Adrenal gland (tissue), 9 donors: ENCODE measurements at regions not wholly inside any gene's neighbourhood (a gene's known extent, or its start where the extent isn't known, plus 50 kb on each side); places are given as distances from the start of the nearest gene placed in this dataset.

Experiments
- DNase-seq, 7 donors: peaks; one replicate each; pipeline ENCODE4 v3.0.0-alpha.2; 2019 to 2020
- H3K27ac ChIP-seq, 5 donors: fragments of 200-600 bp; sonication (generic) in 4 of 5; 1 replicate in 3 of 5; 2 replicates in 2 of 5; pipeline versions ENCODE4 v1.5.1 to v1.8.0; 2016 to 2020; ENCODE audit warnings: mild to moderate bottlenecking in 1 of 5
- H3K27me3 ChIP-seq: fragments of 200-600 bp; 2 replicates; pipeline ENCODE4 v1.8.0; 2021
- H3K36me3 ChIP-seq, 2 donors: fragments of 200-600 bp; replicated peaks in 1 of 2; 1 replicate in 1 of 2; 2 replicates in 1 of 2; pipeline versions ENCODE4 v1.5.1 to v1.8.0; 2018 to 2022
- H3K4me1 ChIP-seq, 2 donors: fragments of 200-600 bp; replicated peaks in 1 of 2; 1 replicate in 1 of 2; 2 replicates in 1 of 2; pipeline versions ENCODE4 v1.5.1 to v1.8.0; 2018 to 2021
- H3K4me3 ChIP-seq, 4 donors: fragments of 200-600 bp; sonication (generic) in 3 of 4; one replicate each; pipeline ENCODE4 v1.5.1; 2016 to 2018
- H3K9me3 ChIP-seq, 3 donors: fragments of 200-600 bp; sonication (generic) in 1 of 3; replicated peaks in 1 of 3; 1 replicate in 2 of 3; 2 replicates in 1 of 3; pipeline versions ENCODE4 v1.5.1 to v1.8.0; 2016 to 2021
- CTCF ChIP-seq, 6 experiments: fragments of 450-650 bp in 4 of 6; fragments of 200-600 bp in 2 of 6; sonication (generic) in 1 of 6; IDR thresholded peaks; 1 replicate in 5 of 6; 2 replicates in 1 of 6; pipeline versions ENCODE4 v1.5.1 to v1.8.0; 2016 to 2021; ENCODE audit warnings: antibody characterized with exemption in 6 of 6, mild to moderate bottlenecking in 2 of 6, moderate library complexity in 1 of 6
- POLR2A ChIP-seq, 2 donors: fragments of 450-650 bp; IDR thresholded peaks; one replicate each; pipeline ENCODE4 v1.6.1; 2017; ENCODE audit warnings: antibody characterized with exemption in 2 of 2, mild to moderate bottlenecking in 2 of 2, moderate library complexity in 1 of 2
- WGBS, 4 donors: extraction: QIAGEN DNeasy Blood & Tissue Kit in 2 of 4; methylation state at CpG; one replicate each; pipeline versions ENCODE4 v1.1.5 to v1.1.7; 2013 to 2017; 5-methylcytosine and 5-hydroxymethylcytosine counted together
- intact Hi-C, 2 donors: fragments of 100-400 bp; cut with DNase I; formaldehyde crosslinking; loops; one replicate each; pipeline versions ENCODE4 v1.14.1 to v1.15.0; 2022 to 2023
- donor health status: healthy with polysubstance abuse.
- donor health status: Bipolar disorder and iron deficiency.
- donor health status: DM: yes; HTN: yes; CAD: no.
- donor health status: DM: no; HTN: no; CAD: no.
- donor health status: DM: no; HTN: no; CAD: no.

GRCh38 chr14:40574780-40575179, 1031.9 kb upstream of the LRFN5 start:
- no peak for DNase-seq
- no peaks in the 10 kb centered on the region for H3K9me3 ChIP-seq
- no peaks in the 10 kb centered on the region for H3K36me3 ChIP-seq
- H3K27ac ChIP-seq = no peak overlapping the region
- H3K27me3 ChIP-seq = no peaks in the 10 kb centered on the region
- TF ChIP-seq POLR2A (IDR thresholded peaks at IDR 0.05) (no peak), CTCF (IDR thresholded peaks at IDR 0.05) (no peak)
- H3K4me1 ChIP-seq = no peaks in the 10 kb centered on the region
- H3K4me3 ChIP-seq = no peak overlapping the region
- intact Hi-C loops = no loop called here
- WGBS, 4 donors = 30 to 48% (median 35%) methylated on average over 3 of the region's 3 CpGs

DNA sequence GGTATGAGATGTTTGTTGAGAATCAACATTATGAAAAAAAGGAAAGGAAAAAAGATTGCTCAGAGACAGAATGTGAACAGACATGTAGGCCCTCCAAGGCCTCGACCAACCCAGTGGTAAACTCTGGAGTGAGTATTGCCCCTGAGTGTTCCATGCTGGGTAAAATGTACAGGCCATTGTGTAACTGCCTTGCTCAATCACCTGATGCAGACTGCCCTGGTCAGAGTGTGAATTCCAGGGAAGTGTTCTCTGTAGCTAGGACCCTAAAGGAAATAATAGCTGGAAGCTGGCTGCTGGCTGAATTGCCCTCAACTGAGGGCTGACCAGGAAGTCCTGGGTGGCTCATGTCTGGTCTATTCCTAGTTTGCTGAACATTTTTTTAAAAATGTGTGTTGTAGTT, 1081.4 kb upstream of the LRFN5 start:
- TF ChIP-seq CTCF (IDR thresholded peaks at IDR 0.05) (no peak), POLR2A (IDR thresholded peaks at IDR 0.05) (no peak)
- Histone ChIP-seq H3K9me3 (no peaks in the 10 kb centered on the region), H3K27me3 (no peaks in the 10 kb centered on the region), H3K4me3 (no peak overlapping the region), H3K4me1 (no peaks in the 10 kb centered on the region), H3K27ac (no peak overlapping the region), H3K36me3 (no peaks in the 10 kb centered on the region)
- DNase-seq = no peak
- 33 to 70% (median 57%) methylated on average over 1 of the region's 1 CpG for WGBS, 4 donors
- intact Hi-C loops = no loop called here

DNA sequence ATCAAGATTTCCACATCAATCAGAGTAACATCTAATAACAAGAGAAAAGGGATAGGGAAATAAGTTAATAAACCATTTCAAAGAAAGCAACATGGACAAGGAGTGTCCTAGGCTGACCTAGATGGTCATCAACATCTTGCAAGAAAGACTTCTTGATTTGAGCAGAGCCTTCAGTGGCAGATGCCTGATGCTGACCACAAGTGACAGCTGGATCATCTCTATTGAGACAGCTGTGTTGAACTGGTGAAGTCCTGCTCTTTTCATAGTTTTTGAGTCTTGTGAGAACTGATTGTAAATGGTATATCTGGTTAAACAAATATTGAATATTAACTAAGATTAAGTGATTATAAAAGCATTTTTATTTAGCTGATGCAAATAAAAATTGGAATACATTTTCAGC, 1083.6 kb upstream of the LRFN5 start:
- Histone ChIP-seq H3K9me3 (no peaks in the 10 kb centered on the region), H3K27ac (no peak overlapping the region), H3K36me3 (no peaks in the 10 kb centered on the region), H3K4me1 (no peaks in the 10 kb centered on the region), H3K27me3 (no peaks in the 10 kb centered on the region), H3K4me3 (no peak overlapping the region)
- intact Hi-C loops = no loop called here
- TF ChIP-seq POLR2A (IDR thresholded peaks at IDR 0.05) = no peak
- TF ChIP-seq CTCF (IDR thresholded peaks at IDR 0.05) = no peak
- DNase-seq = no peak

DNA sequence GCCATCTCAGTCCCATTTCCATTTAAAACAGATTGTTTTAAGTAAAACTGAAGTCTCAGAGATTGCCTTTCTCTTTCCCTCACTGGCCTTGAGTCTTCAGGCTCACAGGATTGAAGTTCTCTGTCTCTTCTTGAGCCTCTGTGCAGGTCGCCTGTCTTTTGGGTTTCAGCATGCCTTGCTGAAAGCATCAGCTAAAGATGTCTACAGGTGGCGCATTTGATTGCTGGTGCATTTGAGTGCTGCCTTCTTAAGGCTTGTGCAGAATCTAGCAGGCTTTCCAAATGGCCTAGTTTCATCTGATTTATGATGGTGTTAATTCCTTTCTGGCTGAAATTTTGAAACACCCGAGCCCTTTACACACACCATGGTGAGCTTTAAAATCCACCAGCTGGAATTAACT, 1062.2 kb upstream of the FBXO33 start:
- 59 to 76% (median 63%) methylated on average over 3 of the region's 3 CpGs for WGBS, 4 donors
- no peaks in the 10 kb centered on the region for H3K36me3 ChIP-seq
- H3K27me3 ChIP-seq = no peaks in the 10 kb centered on the region
- TF ChIP-seq CTCF (IDR thresholded peaks at IDR 0.05) = no peak
- TF ChIP-seq POLR2A (IDR thresholded peaks at IDR 0.05) = no peak
- H3K9me3 ChIP-seq = peaks cover 0 to 5% (median 0%) of the 10 kb centered on the region in 3 donors
- no peaks in the 10 kb centered on the region for H3K4me1 ChIP-seq
- intact Hi-C loops = no loop called here
- no peak overlapping the region for H3K4me3 ChIP-seq
- no peak overlapping the region for H3K27ac ChIP-seq
- no peak for DNase-seq
